Mucosa of rectum (tissue), 2 donors: ENCODE measurements at regions not wholly inside any gene's neighbourhood (a gene's known extent, or its start where the extent isn't known, plus 50 kb on each side); places are given as distances from the start of the nearest gene placed in this dataset.

ENCODE experiments used
- H3K27ac ChIP-seq, 2 donors: one replicate each; pipeline ENCODE4 v1.7.0; 2013; ENCODE audit warnings: inconsistent platforms in 2 of 2, low read depth in 2 of 2, low read length in 2 of 2
- H3K27me3 ChIP-seq, 2 donors: one replicate each; pipeline ENCODE4 v1.7.0; 2013; ENCODE audit warnings: low read length in 2 of 2; ENCODE audit not compliant: control insufficient read depth in 2 of 2, insufficient read depth in 2 of 2
- H3K36me3 ChIP-seq, 2 donors: one replicate each; pipeline ENCODE4 v1.7.0; 2013; ENCODE audit warnings: low read length in 2 of 2; ENCODE audit not compliant: control insufficient read depth in 2 of 2, insufficient read depth in 2 of 2
- H3K4me1 ChIP-seq, 2 donors: one replicate each; pipeline ENCODE4 v1.7.0; 2013; ENCODE audit warnings: low read length in 2 of 2, mild to moderate bottlenecking in 1 of 2; ENCODE audit not compliant: control insufficient read depth in 2 of 2, insufficient read depth in 2 of 2
- H3K4me3 ChIP-seq, 2 donors: one replicate each; pipeline ENCODE4 v1.7.0; 2013; ENCODE audit warnings: low read length in 2 of 2
- H3K9ac ChIP-seq, 2 donors: one replicate each; pipeline ENCODE4 v1.7.0; 2013; ENCODE audit warnings: low read length in 2 of 2, low read depth in 1 of 2, mild to moderate bottlenecking in 1 of 2
- H3K9me3 ChIP-seq, 2 donors: one replicate each; pipeline ENCODE4 v1.7.0; 2013; ENCODE audit warnings: low read length in 2 of 2; ENCODE audit not compliant: control insufficient read depth in 2 of 2
- donor health status: healthy.
- donor health status: Normal muscosa, but diverticular disease.

DNA sequence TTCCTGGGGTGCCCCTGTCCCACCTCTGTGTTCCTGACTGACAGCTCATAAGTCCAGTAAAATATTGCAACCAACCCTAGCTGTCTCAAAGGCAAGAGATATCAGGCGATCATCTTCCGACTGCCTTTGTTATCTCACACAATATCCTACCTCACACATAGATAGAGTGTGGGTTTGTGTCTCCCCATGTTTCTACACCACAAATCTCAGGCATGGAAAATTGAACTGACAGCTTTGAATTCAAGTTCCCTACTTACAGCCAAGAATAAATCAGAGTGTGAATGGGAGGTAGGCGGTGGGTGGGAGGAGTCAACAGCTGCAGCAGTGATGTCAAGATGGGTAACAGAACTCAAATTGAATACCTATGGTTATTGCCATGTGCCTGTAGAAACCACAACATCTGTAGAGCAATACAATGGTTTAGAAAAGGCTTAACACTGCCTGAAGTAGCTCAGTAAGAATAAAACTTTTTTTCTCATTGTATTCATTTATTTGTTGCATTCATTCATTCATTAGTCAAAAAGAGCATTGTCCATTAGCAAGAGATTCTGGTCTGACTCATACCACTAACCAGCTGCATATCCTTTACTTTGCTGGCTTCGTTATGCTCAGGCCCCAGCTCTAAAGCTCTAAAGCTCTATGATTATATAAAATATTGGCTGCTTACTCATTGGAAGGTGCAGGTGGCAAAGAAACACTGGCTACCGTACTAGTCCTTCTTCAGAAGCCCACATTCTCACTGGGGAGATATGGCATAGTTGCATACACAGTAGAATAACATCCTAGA, 108.2 kb upstream of the DMAC1 start:
- H3K9me3 ChIP-seq, result no peaks in the 10 kb centered on the region
- H3K9ac ChIP-seq, result no peak overlapping the region
- H3K4me3 ChIP-seq, result no peak overlapping the region
- no peaks in the 10 kb centered on the region for H3K36me3 ChIP-seq
- H3K27ac ChIP-seq, result no peak overlapping the region
- H3K4me1 ChIP-seq, result peaks cover 0 to 3% of the 10 kb centered on the region in 2 donors
- no peaks in the 10 kb centered on the region for H3K27me3 ChIP-seq

DNA sequence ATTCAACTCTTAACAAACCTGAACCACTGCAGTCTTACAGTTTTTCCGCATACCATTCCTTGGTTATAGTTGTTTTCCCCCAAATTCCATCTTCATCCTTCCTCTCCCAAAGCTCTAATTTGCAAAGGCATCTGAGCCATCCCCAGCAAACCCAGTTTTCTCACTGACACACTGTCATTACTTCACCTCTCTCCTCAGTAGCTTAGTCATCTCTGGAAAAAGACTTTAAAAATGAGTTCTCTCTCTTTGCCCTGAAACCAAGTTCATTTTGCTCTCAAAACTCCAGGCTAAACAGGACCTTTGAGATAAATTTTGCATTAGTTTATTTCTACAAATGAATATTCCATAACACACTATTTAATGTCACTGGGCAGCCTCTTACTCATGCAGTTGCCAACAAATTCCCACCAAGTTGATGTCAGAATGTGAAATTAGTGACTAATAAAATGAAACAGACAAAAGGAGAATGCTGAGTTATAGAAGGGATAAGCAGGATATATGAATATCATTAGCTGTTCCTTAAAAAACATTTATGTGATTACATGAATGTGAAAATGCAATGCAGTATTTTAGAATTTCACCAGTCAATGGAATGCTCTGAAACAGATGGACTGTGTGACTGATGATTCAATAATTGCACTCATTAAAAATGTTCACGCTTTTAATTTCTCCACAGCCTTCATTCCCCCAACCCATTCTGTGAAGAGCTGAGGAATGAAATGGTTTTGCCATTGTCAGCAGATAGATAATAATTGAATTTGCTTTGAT, 107.4 kb upstream of the DMAC1 start:
- Histone ChIP-seq H3K9me3 (no peaks in the 10 kb centered on the region), H3K27ac (no peak overlapping the region), H3K4me1 (peaks cover 0 to 3% of the 10 kb centered on the region in 2 donors), H3K36me3 (no peaks in the 10 kb centered on the region), H3K4me3 (no peak overlapping the region), H3K9ac (no peak overlapping the region), H3K27me3 (no peaks in the 10 kb centered on the region)

DNA sequence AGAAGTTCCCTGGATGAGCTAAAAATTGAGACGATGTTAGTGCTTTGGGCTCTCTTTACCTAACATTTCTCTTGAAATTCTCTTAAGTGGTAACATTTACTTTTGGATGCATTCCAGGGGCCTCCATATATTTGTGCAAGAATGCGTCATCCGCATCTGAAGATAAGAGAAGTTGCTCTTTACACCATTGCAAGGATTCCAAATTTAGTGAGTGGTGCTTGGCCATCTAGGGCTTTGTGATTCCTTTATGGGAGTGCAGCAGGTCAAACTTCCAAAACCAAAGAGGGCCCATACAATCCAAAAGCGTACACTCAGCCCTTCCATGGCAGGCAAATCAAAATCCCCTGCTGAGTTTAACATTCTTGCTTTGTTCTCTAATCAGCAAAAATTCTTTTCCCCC, 102.0 kb upstream of the DMAC1 start:
- no peaks in the 10 kb centered on the region for H3K9me3 ChIP-seq
- no peaks in the 10 kb centered on the region for H3K27me3 ChIP-seq
- H3K36me3 ChIP-seq, result no peaks in the 10 kb centered on the region
- no peaks in the 10 kb centered on the region for H3K4me1 ChIP-seq
- no peak overlapping the region for H3K27ac ChIP-seq
- no peak overlapping the region for H3K4me3 ChIP-seq
- no peak overlapping the region for H3K9ac ChIP-seq

DNA sequence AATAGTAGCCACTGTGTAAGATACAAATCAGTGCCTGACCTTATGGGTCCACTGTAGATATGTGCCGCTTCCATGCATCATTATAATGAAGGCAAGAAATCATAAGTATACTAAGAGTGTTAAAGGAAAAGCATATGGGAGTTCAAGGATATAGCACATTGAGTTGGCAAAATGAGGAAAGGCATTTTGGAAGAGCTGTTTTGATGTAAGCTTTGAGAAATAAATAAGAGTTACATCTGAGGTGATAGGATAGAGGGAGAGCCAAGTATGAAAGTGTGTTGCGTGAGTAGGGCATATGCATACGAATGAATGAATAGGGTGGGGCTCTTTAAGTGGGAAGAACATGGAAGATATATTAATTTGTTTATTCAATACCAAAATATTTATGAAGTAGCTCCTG, 101.0 kb upstream of the DMAC1 start:
- H3K4me3 ChIP-seq, result no peak overlapping the region
- H3K27ac ChIP-seq, result no peak overlapping the region
- no peak overlapping the region for H3K9ac ChIP-seq
- H3K27me3 ChIP-seq, result no peaks in the 10 kb centered on the region
- no peaks in the 10 kb centered on the region for H3K36me3 ChIP-seq
- H3K9me3 ChIP-seq, result no peaks in the 10 kb centered on the region
- H3K4me1 ChIP-seq, result no peaks in the 10 kb centered on the region

DNA sequence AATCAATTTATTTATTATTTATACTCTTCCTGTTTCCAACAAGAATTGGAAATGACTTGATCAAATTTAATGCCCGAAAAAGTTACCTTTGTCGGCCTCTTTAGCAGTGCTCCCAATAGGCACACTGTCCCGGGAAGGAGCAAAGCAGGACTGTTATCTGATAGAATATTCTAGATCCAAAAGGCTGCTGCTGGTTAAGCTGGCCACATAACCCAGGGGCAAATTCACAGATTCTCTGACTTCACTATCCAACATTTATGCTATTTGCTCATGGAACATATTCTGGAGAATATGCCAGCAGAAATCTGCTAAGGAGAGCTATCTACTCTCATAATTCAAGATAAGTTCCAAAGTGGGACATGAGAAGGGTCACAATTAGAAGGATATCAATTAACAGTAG, 100.2 kb upstream of the DMAC1 start:
- H3K36me3 ChIP-seq, result no peaks in the 10 kb centered on the region
- H3K4me3 ChIP-seq, result no peak overlapping the region
- no peaks in the 10 kb centered on the region for H3K4me1 ChIP-seq
- no peak overlapping the region for H3K9ac ChIP-seq
- H3K27me3 ChIP-seq, result no peaks in the 10 kb centered on the region
- no peak overlapping the region for H3K27ac ChIP-seq
- H3K9me3 ChIP-seq, result no peaks in the 10 kb centered on the region

DNA sequence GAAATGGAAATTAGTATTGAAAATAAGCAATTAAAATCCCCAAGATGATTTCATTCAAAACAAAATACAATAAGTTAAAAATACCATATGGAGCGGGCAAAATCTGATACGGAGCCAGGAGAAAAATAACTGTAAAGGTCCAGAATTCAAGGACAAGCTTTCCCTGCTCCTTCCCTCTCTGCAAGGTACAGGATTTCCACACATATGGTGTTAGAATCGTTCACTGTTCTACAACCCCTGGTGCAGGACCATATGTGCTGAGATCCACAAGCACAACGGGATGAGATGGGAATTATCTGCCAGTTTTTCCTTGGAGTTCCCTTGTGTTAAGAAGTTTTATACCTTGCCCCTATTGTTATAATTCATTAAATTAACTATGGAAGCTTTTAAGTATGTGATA, 94.7 kb upstream of the DMAC1 start:
- no peak overlapping the region for H3K9ac ChIP-seq
- no peaks in the 10 kb centered on the region for H3K27me3 ChIP-seq
- no peaks in the 10 kb centered on the region for H3K9me3 ChIP-seq
- no peak overlapping the region for H3K27ac ChIP-seq
- H3K4me1 ChIP-seq, result no peaks in the 10 kb centered on the region
- no peaks in the 10 kb centered on the region for H3K36me3 ChIP-seq
- H3K4me3 ChIP-seq, result no peak overlapping the region

DNA sequence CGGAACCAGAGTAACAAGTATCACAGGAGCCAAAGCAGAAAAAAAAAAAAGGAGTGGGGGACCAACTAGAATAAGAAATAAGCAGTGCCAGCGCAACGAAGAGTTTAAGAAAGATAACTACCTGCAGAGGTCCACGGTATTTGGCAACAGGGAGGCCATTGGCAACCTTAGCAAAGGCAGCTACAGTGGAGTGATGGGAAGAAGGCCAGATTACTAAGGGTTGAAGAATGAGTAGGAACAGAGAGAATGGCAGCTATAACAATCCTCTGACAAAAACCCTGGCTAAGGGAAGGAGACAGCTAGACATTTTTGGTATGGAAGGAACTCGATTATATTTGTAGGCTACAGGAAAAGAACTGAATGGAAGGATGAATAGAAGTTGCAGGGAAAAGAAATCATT, 93.4 kb upstream of the DMAC1 start:
- Histone ChIP-seq H3K36me3 (no peaks in the 10 kb centered on the region), H3K27ac (no peak overlapping the region), H3K4me1 (no peaks in the 10 kb centered on the region), H3K9ac (no peak overlapping the region), H3K4me3 (no peak overlapping the region), H3K27me3 (no peaks in the 10 kb centered on the region), H3K9me3 (no peaks in the 10 kb centered on the region)

DNA sequence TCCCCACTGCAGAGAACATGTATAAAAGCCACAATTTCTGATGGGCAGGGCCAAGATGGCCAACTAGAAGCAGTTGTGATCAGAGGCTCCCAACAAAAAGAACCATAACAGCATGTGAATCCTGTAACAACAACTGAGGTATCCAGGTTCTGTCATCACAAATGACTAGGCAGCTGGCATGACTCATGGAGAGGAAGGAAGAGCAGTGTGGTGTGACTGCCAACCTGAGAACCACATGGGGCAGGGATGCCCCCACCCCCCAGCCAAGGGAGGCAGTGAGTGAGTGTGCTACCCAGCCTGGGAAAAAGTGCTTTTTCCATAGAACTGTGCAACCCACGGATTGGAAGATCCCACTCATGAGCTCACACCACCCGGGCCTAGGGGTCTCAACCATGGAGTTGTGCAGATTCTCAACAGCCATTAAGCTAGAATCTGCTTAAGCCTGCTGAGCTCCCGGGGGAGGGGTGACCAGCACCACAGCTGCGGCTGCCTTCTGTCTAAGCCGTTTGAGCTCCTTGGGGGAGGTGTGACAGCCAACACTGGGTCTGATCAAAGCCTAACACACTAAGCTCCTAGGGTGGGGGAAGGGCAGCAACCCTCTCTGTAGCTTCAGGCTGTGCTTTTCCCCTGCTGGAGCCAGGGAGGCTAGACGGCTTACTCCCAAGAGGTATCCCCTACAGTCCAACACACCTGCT, 80.1 kb upstream of the DMAC1 start:
- Histone ChIP-seq H3K36me3 (no peaks in the 10 kb centered on the region), H3K27ac (no peak overlapping the region), H3K9ac (no peak overlapping the region), H3K27me3 (no peaks in the 10 kb centered on the region), H3K4me3 (no peak overlapping the region), H3K4me1 (no peaks in the 10 kb centered on the region), H3K9me3 (no peaks in the 10 kb centered on the region)

DNA sequence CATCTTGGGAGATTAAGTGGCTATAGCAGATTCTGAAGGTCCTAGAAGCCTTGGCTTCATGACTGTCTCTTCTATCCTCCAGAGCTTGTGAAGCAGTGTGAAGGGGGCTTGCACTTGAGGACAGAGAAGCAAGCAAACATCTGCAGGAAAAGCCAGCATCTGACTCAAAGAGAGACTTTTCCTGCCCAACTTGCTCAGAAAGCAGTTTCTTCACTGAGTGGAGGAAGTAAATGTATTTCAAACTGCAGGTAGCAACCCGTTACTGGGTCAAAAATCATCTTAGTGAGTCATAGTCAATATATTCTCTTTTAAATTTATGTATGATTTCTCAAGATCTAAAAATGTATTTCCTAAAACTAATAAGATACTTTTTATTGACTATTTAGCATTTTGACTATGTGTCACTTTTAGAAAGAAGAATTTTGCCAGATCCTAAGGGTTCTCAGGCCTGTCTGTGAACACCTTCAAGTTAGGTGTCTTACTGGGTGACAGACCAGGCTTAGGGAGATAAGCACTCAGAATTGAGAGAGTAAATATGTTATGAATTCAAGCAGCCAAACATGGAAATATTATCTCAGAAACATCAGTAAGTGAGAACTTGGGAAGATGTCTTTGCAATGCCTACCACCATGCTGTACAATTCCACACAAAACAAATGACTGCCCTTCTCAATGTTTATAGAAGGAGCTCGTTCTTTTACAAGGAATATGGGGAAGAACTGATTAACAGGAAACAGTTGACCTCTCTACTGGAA, 72.6 kb upstream of the DMAC1 start:
- Histone ChIP-seq H3K4me1 (no peaks in the 10 kb centered on the region), H3K36me3 (no peaks in the 10 kb centered on the region)

More for the DNA sequence above, 72.6 kb upstream of the DMAC1 start:
- Histone ChIP-seq H3K9me3 (no peaks in the 10 kb centered on the region), H3K27ac (no peak overlapping the region), H3K9ac (no peak overlapping the region), H3K27me3 (no peaks in the 10 kb centered on the region), H3K4me3 (no peak overlapping the region)
